ENCODE measurements at regions not wholly inside any gene's neighbourhood (a gene's known extent, or its start where the extent isn't known, plus 50 kb on each side); places are given as distances from the start of the nearest gene placed in this dataset.
A peak's percentile ranks its signal among the peaks of the same experiment; 100 is the strongest.
"Not testable (repeated sequence)": the region's sequence is repeated elsewhere in the genome, so short reads cannot be mapped to it uniquely, and the experiment has no call there.

DNA sequence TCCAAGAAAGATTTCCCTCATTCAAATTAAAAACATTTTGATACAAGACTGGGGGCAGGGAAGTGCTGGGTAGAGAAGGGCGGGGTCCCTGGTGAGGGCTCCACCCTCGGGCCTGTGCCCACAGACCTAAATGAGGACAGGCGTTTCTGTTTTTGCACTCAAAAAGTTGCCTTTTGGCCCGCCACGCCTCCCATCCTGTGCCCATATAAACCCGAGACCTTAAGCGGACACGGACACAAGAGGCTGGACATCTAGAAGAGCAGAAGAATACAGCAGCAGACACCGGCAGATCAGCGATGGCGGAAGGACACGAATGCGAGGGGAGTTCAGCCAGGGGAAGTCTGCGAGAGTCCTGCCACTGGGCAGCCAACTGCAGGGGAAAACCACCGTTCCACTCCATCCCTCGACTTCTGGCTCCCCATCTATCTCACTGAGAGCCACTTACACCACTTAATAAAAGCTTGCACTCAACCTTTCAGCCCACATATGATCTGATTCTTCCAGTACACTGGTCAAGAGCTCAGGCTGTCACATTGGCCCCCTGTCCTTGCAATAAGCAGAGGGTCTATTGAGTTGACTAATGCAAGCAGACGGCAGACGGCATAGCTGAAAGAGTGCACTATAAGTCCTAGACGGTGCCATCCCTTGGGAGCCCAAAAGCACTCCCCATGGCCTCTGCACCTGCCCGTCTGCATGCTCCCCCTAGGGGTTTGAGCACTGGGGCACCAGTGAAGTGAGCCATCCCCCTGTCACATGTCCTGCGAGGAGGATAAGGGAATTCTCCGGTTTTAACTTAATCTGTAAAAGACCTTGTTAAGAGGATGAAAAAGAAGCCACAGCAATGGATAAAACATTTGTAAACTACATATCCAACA lies 181.8 kb upstream of the PRSS1 start:
- no peak overlapping the region for H3K27ac ChIP-seq
- TF ChIP-seq CTCF (conservative IDR thresholded peaks at IDR 0.05): no peak
- no peak for TF ChIP-seq ZFX (IDR thresholded peaks at IDR 0.05)

DNA sequence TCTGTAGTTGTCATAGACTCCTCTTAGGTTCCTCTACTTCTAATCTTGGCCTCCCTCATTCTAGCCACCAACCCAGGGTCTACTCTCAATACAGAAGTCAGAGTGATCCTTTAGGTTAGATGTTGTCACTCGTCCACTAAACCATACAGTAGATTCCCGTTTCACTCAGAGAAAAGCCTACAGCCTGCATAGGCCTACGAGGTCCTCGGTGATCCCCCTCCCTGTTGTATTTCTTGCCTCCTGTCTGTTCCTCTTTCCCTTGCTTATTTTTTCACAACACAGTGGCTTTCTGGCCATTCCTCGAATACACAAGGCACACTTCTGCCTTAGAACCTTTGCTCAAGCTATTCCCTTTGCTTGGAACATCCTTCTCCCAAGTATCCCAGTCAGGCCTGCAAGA lies 183.0 kb upstream of the PRSS1 start:
- H3K27ac ChIP-seq: no peak overlapping the region
- TF ChIP-seq CTCF (conservative IDR thresholded peaks at IDR 0.05) (no peak), ZFX (IDR thresholded peaks at IDR 0.05) (no peak)

DNA sequence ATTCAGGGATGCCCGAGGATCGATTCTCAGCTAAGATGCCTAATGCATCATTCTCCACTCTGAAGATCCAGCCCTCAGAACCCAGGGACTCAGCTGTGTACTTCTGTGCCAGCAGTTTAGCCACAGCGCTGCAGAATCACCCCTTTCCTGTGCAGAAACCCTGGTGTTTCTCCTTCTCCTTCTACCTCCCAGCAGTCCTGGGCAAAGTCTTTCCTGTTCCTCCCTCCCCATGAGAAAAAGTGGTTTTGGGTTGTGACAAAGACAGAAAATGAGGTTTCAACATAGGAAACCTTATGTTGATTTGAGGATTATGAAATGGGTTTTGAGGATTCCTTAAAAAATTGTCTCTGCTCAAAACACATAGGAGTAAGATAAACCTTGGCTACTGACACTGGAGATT lies 185.1 kb upstream of the PRSS1 start:
- not testable (repeated sequence) for H3K27ac ChIP-seq

- TF ChIP-seq CTCF (conservative IDR thresholded peaks at IDR 0.05) (no peak), ZFX (IDR thresholded peaks at IDR 0.05) (no peak)
- no peak overlapping the region for H3K27ac ChIP-seq
Measured at GRCh38 chr7:142563470-142563869, 185.8 kb upstream of the PRSS1 start.

GRCh38 chr7:142562688-142563087 lies 186.6 kb upstream of the PRSS1 start:
- no peak overlapping the region for H3K27ac ChIP-seq
- TF ChIP-seq CTCF (conservative IDR thresholded peaks at IDR 0.05) (no peak), ZFX (IDR thresholded peaks at IDR 0.05) (no peak)

- not testable (repeated sequence) for H3K27ac ChIP-seq
Measured at GRCh38 chr7:142561396-142561795, 187.9 kb upstream of the PRSS1 start.

GRCh38 chr7:142560770-142561169 lies 188.5 kb upstream of the PRSS1 start:
- H3K27ac ChIP-seq: not testable (repeated sequence)

DNA sequence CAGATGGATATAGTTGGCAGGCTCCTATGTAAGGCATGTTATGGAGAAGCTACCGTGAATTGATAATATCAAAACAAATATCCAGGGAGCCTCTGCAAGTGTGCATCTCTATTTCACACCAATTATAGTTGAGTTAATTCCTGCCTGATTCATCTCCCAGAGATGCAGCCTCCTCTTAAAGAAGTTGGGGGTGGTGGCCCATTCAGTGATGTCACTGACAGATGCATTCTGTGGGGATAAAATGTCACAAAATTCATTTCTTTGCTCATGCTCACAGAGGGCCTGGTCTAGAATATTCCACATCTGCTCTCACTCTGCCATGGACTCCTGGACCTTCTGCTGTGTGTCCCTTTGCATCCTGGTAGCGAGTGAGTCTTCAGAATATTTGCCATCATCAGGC lies 189.1 kb upstream of the PRSS1 start:
- TF ChIP-seq ZFX (IDR thresholded peaks at IDR 0.05): no peak
- no peak for TF ChIP-seq CTCF (conservative IDR thresholded peaks at IDR 0.05)
- no peak overlapping the region for H3K27ac ChIP-seq

GRCh38 chr7:142557971-142558582 lies 191.2 kb upstream of the PRSS1 start:
- TF ChIP-seq ZFX (IDR thresholded peaks at IDR 0.05) (no peak), CTCF (conservative IDR thresholded peaks at IDR 0.05) (peak; percentile 98)
- no peak overlapping the region for H3K27ac ChIP-seq
